ENCODE measurements at regions not wholly inside any gene's neighbourhood (a gene's known extent, or its start where the extent isn't known, plus 50 kb on each side); places are given as distances from the start of the nearest gene placed in this dataset.
"Not testable (repeated sequence)": the region's sequence is repeated elsewhere in the genome, so short reads cannot be mapped to it uniquely, and the experiment has no call there.

- not testable (repeated sequence) for FAIRE-seq; DNase-seq (ENCODE audit: low spot score)
These were observed 70.2 kb downstream of the ZNF726 start for GRCh38 chr19:23984911-23985310.

- DNase-seq (ENCODE audit: low spot score) (no peak), FAIRE-seq (no peak)
These were observed 71.9 kb downstream of the ZNF726 start for GRCh38 chr19:23986623-23987022.

GRCh38 chr19:23991170-23991569, 76.5 kb downstream of the ZNF726 start:
- FAIRE-seq (no peak), DNase-seq (ENCODE audit: low spot score) (peak; percentile 33)

GRCh38 chr19:23992348-23992747, 77.7 kb downstream of the ZNF726 start:
- FAIRE-seq (no peak), DNase-seq (ENCODE audit: low spot score) (no peak)

- no peak for FAIRE-seq
- no peak for DNase-seq (ENCODE audit: low spot score)
These were observed 78.8 kb downstream of the ZNF726 start for GRCh38 chr19:23993440-23993839.

- no peak for FAIRE-seq
- no peak for DNase-seq (ENCODE audit: low spot score)
These were observed 81.9 kb downstream of the ZNF726 start for GRCh38 chr19:23996549-23996948.

GRCh38 chr19:23998568-23998967, 83.9 kb downstream of the ZNF726 start:
- FAIRE-seq (no peak), DNase-seq (ENCODE audit: low spot score) (no peak)

- FAIRE-seq (no peak), DNase-seq (ENCODE audit: low spot score) (no peak)
These were observed 85.3 kb downstream of the ZNF726 start for GRCh38 chr19:23999821-24000610.

- no peak for FAIRE-seq
These were observed 86.0 kb downstream of the ZNF726 start for GRCh38 chr19:24000656-24001055.

GRCh38 chr19:24002256-24002945, 84.6 kb upstream of the ZNF254 start:
- FAIRE-seq: no peak

More at GRCh38 chr19:24000656-24001055, 86.0 kb downstream of the ZNF726 start:
- no peak for DNase-seq (ENCODE audit: low spot score)

GRCh38 chr19:24003537-24003936, 83.5 kb upstream of the ZNF254 start:
- DNase-seq (ENCODE audit: low spot score): no peak
- FAIRE-seq: no peak

More at GRCh38 chr19:24002256-24002945, 84.6 kb upstream of the ZNF254 start:
- DNase-seq (ENCODE audit: low spot score): no peak

- DNase-seq (ENCODE audit: low spot score): no peak
- FAIRE-seq: no peak
These were observed 82.8 kb upstream of the ZNF254 start for GRCh38 chr19:24004166-24004565.

GRCh38 chr19:24029941-24030636, 56.9 kb upstream of the ZNF254 start:
- DNase-seq (ENCODE audit: low spot score) (no peak), FAIRE-seq (no peak)

- DNase-seq (ENCODE audit: low spot score): no peak
- no peak for FAIRE-seq
These were observed 54.3 kb upstream of the ZNF254 start for GRCh38 chr19:24032651-24033050.

GRCh38 chr19:24033301-24033962, 53.6 kb upstream of the ZNF254 start:
- FAIRE-seq (no peak), DNase-seq (ENCODE audit: low spot score) (peak; percentile 71)

- DNase-seq (ENCODE audit: low spot score): no peak
- no peak for FAIRE-seq
These were observed 53.0 kb upstream of the ZNF254 start for GRCh38 chr19:24033963-24034342.

GRCh38 chr19:24035261-24035880, 51.6 kb upstream of the ZNF254 start:
- FAIRE-seq; DNase-seq (ENCODE audit: low spot score): not testable (repeated sequence)
